GM18907 (cell line): ENCODE measurements at regions not wholly inside any gene's neighbourhood (a gene's known extent, or its start where the extent isn't known, plus 50 kb on each side); places are given as distances from the start of the nearest gene placed in this dataset.
"Not testable (repeated sequence)": the region's sequence is repeated elsewhere in the genome, so short reads cannot be mapped to it uniquely, and the experiment has no call there.

Source experiments
- ATAC-seq: cut with Tn5 transposase; IDR thresholded peaks from one replicate; pipeline ENCODE4 v1.9.1; 2021; ENCODE audit warnings: mild to moderate bottlenecking, moderate library complexity; ENCODE audit not compliant: unreplicated experiment

- no peak for ATAC-seq
Observed at GRCh38 chr6:144932621-144933020, 647.5 kb downstream of the UTRN start.

- no peak for ATAC-seq
Observed at GRCh38 chr6:144935181-144935580, 650.0 kb downstream of the UTRN start.

- no peak for ATAC-seq
Observed at GRCh38 chr6:144935661-144936060, 650.5 kb downstream of the UTRN start.

- ATAC-seq, result no peak
Observed at GRCh38 chr6:144936764-144937163, 651.6 kb downstream of the UTRN start.

- no peak for ATAC-seq
Observed at GRCh38 chr6:144939921-144940320, 654.8 kb downstream of the UTRN start.

- no peak for ATAC-seq
Observed at GRCh38 chr6:144944106-144944505, 659.0 kb downstream of the UTRN start.

GRCh38 chr6:144947398-144947976, 662.4 kb downstream of the UTRN start:
- ATAC-seq, result no peak

GRCh38 chr6:144951730-144952437, 666.7 kb downstream of the UTRN start:
- ATAC-seq, result no peak

- ATAC-seq, result no peak
Observed at GRCh38 chr6:144952456-144953240, 667.5 kb downstream of the UTRN start.

GRCh38 chr6:144953552-144954240, 668.6 kb downstream of the UTRN start:
- no peak for ATAC-seq

GRCh38 chr6:144954241-144954556, 669.1 kb downstream of the UTRN start:
- ATAC-seq, result no peak

GRCh38 chr6:144955392-144955791, 670.3 kb downstream of the UTRN start:
- no peak for ATAC-seq

- no peak for ATAC-seq
Observed at GRCh38 chr6:144955859-144956258, 670.7 kb downstream of the UTRN start.

GRCh38 chr6:144956697-144957096, 671.6 kb downstream of the UTRN start:
- not testable (repeated sequence) for ATAC-seq

- ATAC-seq, result no peak
Observed at GRCh38 chr6:144957236-144957937, 672.3 kb downstream of the UTRN start.

- no peak for ATAC-seq
Observed at GRCh38 chr6:144969154-144969553, 684.0 kb downstream of the UTRN start.

- no peak for ATAC-seq
Observed at GRCh38 chr6:144969602-144970272, 684.6 kb downstream of the UTRN start.

GRCh38 chr6:144977250-144977864, 692.2 kb downstream of the UTRN start:
- ATAC-seq, result not testable (repeated sequence)

- ATAC-seq, result no peak
Observed at GRCh38 chr6:144978208-144978607, 693.1 kb downstream of the UTRN start.

GRCh38 chr6:144986271-144986670, 701.1 kb downstream of the UTRN start:
- no peak for ATAC-seq
